Activated CD8-positive, alpha-beta T cell treated with anti-CD3 and anti-CD28 coated beads, Interleukin-2, amount 10 ng/mL, durations not matched to agents 7 days and 5 days (primary cell): ENCODE measurements at regions not wholly inside any gene's neighbourhood (a gene's known extent, or its start where the extent isn't known, plus 50 kb on each side); places are given as distances from the start of the nearest gene placed in this dataset.

Experiments
- ATAC-seq: fragments of 150-1000 bp; cut with Tn5 transposase; one replicate; pipeline ENCODE4 v1.10.0; 2021; ENCODE audit warnings: moderate library complexity
- CTCF ChIA-PET: fragments of 350-600 bp; sonication (Branson Sonifier 250); formaldehyde crosslinking; loops from one replicate; lab custom pipeline; 2021; ENCODE audit warnings: antibody characterized with exemption; lab: Charles Lee
- POLR2A ChIA-PET: fragments of 350-600 bp; sonication (Branson Sonifier 250); formaldehyde crosslinking; loops from one replicate; lab custom pipeline; 2021; ENCODE audit warnings: antibody characterized with exemption; lab: Charles Lee
- DNase-seq: peaks from one replicate; pipeline ENCODE4 v3.0.0-alpha.2; 2020
- H3K27ac Mint-ChIP-seq: one replicate; pipeline ENCODE4 v1.8.0; 2021; ENCODE audit warnings: mild to moderate bottlenecking, mixed read lengths
- H3K27me3 Mint-ChIP-seq: one replicate; pipeline ENCODE4 v1.8.0; 2021; ENCODE audit warnings: low read depth, mixed read lengths
- H3K36me3 Mint-ChIP-seq: one replicate; pipeline ENCODE4 v1.8.0; 2021; ENCODE audit warnings: low read depth, mixed read lengths
- H3K4me1 Mint-ChIP-seq: one replicate; pipeline ENCODE4 v1.8.0; 2021; ENCODE audit warnings: low read depth, mixed read lengths
- H3K4me3 Mint-ChIP-seq: one replicate; pipeline ENCODE4 v1.8.0; 2021; ENCODE audit warnings: mild to moderate bottlenecking, mixed read lengths
- H3K9me3 Mint-ChIP-seq: one replicate; pipeline ENCODE4 v1.8.0; 2022; ENCODE audit warnings: mixed read lengths; ENCODE audit not compliant: insufficient read depth

DNA sequence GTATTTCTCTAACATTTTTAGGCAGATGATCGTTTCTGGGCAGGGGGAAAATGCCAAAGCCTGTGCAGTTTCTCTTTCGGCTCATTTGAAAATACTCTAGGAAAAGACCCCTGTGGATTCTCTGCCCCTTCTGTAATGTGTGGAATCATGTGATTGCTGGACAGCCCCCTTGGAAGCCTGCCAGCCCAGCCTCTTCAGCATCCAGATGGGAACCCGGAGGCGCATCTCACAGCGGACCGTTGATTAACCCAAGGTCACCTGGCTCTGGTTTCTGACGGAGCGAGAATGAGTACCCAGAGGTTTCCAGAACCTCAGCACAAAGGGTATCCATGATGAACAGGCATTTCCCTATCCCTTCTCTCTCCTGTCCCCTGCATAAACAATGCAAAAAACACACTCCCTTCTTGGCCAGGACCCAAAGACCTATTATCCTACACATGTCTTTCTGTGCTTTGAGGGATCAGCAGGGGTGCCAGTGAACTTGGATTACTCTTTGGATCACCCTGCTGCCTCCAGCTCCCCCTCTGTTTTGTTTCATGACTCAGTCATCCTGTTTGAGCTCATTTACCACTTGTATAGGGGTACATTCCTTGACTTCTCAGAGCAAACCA is 957.1 kb upstream of the RBFOX1 start:
- ATAC-seq: no peak

DNA sequence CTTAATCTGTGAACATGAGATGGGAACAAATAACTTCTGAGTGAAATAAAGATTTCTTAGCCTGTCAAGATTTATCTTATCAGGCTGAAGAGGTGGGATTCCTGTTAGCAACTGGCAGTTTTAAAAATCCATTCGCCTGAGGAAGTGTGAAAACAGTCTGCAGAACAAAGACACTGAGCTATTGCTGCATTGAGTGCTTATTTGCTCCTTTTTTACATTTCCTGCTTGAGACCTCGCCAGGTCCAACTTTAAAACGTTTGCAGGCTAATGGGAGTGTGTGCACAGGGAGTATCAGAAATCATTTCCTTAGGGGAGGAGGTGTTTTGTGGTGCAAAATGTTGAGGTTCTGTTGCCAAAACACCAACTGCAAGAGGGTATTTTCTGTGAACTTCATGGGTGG is 957.8 kb upstream of the RBFOX1 start:
- Mint-ChIP-seq H3K9me3 (no peaks in the 10 kb centered on the region), H3K4me1 (no peaks in the 10 kb centered on the region), H3K27me3 (no peaks in the 10 kb centered on the region), H3K36me3 (no peaks in the 10 kb centered on the region), H3K4me3 (no peak overlapping the region), H3K27ac (no peak overlapping the region)
- ChIA-PET POLR2A (no interaction called here), CTCF (no interaction called here)
- ATAC-seq (no peak), DNase-seq (no peak)

More for the DNA sequence above, 957.1 kb upstream of the RBFOX1 start:
- DNase-seq: no peak
- Mint-ChIP-seq H3K4me1 (no peaks in the 10 kb centered on the region), H3K36me3 (no peaks in the 10 kb centered on the region), H3K27me3 (no peaks in the 10 kb centered on the region), H3K4me3 (no peak overlapping the region), H3K27ac (no peak overlapping the region), H3K9me3 (no peaks in the 10 kb centered on the region)
- ChIA-PET CTCF (no interaction called here), POLR2A (no interaction called here)

DNA sequence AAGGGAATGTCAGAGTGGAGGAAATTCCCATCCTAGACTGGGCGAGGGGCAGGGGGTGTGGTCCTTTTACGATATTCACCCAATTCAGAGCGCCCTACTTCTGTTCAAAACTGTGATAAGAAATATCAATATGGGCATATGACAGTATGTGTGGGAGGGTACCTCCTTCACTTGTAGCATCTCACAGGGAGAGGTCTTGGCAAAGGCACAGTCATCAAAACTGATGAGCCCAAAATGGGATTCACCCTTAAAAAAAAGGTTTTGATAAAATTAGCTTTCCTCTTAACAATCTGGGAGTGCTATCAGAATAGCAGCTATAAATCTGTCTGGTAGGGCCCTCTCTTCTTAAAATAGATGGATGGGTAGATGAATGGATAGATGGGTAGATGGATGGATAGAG is 967.8 kb upstream of the RBFOX1 start:
- ATAC-seq (no peak), DNase-seq (no peak)
- H3K4me3 Mint-ChIP-seq: no peak overlapping the region
- ChIA-PET CTCF (no interaction called here), POLR2A (no interaction called here)
- H3K4me1 Mint-ChIP-seq: no peaks in the 10 kb centered on the region
- peaks cover 9% of the 10 kb centered on the region for H3K9me3 Mint-ChIP-seq
- no peak overlapping the region for H3K27ac Mint-ChIP-seq
- H3K27me3 Mint-ChIP-seq: no peaks in the 10 kb centered on the region
- no peaks in the 10 kb centered on the region for H3K36me3 Mint-ChIP-seq

DNA sequence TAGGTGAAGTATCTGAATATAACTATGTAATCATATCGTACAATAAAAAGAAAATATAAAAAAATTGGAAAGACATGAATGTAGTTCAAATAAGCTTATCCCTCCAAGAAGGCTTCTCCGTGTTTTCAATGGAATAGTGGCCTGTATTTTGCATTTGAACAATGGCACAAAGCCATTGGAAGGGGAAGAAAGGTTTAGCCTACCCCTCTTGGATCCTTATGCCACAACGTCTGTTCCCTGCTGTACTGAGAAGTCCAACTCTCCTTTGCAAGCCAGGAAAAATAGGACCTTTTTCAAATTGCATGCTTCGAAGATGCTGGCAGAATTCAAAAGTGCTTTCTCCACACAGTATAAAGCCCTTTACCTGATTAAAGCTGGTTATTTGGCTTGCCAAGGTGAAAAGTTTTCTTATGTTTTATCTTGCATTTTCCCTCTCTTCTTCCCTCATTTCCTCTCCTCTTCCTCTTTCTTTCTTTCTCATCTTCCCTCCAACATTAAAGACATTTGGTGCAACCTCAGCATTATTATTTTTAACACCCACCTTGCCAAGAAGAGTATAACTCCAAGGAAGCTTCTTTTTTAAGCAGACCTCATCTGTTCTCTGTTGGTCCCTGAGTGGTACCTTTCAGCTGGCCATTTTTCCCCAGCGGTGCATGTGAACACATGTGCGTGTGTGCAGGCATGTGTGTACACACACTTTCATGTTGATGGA is 968.6 kb upstream of the RBFOX1 start:
- Mint-ChIP-seq H3K4me1 (no peaks in the 10 kb centered on the region), H3K4me3 (no peak overlapping the region), H3K27me3 (no peaks in the 10 kb centered on the region), H3K9me3 (peaks cover 5% of the 10 kb centered on the region), H3K36me3 (no peaks in the 10 kb centered on the region), H3K27ac (no peak overlapping the region)
- DNase-seq (no peak), ATAC-seq (no peak)
- ChIA-PET CTCF (no interaction called here), POLR2A (no interaction called here)

DNA sequence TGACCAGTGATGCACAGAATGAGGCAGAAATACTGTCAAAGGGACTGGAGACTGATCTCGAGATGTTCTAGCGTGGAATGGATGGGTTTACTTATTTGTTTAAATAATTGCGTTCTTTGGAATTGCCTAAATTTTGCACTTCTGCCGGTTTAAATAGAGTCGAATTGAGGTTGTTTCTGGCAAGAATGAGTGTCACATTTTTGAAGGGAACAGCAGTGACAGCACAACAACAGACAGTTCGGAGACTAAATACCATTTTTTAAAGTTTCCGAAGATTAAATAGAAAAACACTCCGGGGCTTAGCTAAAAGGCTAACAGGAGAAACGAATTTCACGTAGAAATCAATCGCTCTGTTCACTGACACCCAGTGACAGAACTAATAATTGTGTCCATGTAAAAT is 969.2 kb upstream of the RBFOX1 start:
- ATAC-seq (no peak), DNase-seq (no peak)
- ChIA-PET POLR2A (no interaction called here), CTCF (no interaction called here)
- H3K4me3 Mint-ChIP-seq: no peak overlapping the region
- H3K36me3 Mint-ChIP-seq: no peaks in the 10 kb centered on the region
- no peak overlapping the region for H3K27ac Mint-ChIP-seq
- H3K9me3 Mint-ChIP-seq: peaks cover 5% of the 10 kb centered on the region
- H3K27me3 Mint-ChIP-seq: no peaks in the 10 kb centered on the region
- no peaks in the 10 kb centered on the region for H3K4me1 Mint-ChIP-seq

DNA sequence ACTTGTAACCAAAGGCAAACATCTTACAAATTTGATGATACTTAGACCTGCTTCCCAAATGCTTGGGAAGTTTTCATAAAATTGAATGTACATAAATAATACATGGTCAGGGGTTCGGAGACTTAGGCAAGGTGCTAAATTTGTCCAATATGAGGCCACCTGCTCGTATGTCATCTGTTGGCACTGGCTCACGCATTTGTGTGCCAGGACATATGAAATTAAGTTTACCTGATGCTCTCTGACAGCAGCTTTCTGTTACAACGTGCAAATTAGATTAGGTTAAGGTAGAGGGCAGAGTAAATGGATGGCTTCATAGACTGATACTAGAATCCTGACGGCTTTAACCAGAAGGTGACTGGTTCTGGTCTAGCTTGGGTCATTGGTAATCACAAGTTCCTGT is 970.3 kb upstream of the RBFOX1 start:
- ChIA-PET CTCF (no interaction called here), POLR2A (no interaction called here)
- DNase-seq (no peak), ATAC-seq (no peak)
- Mint-ChIP-seq H3K9me3 (peaks cover 5% of the 10 kb centered on the region), H3K27me3 (no peaks in the 10 kb centered on the region), H3K4me1 (no peaks in the 10 kb centered on the region), H3K4me3 (no peak overlapping the region), H3K27ac (no peak overlapping the region), H3K36me3 (no peaks in the 10 kb centered on the region)

DNA sequence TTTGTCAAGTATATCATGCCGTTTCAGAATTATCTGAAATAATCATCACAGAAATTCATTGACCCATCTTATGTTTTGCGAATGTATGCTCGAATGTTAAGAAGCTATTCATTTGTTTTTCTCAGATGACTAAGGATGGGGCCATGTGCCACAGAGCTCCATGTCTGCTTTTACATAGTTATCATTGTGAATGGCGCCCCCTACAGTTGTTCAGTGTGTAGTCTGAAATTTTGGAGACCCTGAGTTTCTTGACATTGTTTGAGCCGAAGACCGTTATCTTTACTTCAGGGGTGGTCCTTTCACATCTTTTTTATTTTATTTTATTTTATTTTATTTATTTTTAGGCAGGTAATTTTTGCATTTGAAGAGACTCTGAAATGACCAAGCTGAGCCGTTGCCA is 972.0 kb upstream of the RBFOX1 start:
- Mint-ChIP-seq H3K4me1 (no peaks in the 10 kb centered on the region), H3K36me3 (no peaks in the 10 kb centered on the region), H3K27me3 (no peaks in the 10 kb centered on the region), H3K27ac (no peak overlapping the region), H3K9me3 (peaks cover 9% of the 10 kb centered on the region), H3K4me3 (no peak overlapping the region)
- no peak for DNase-seq
- ATAC-seq: no peak
- ChIA-PET POLR2A (no interaction called here), CTCF (no interaction called here)

DNA sequence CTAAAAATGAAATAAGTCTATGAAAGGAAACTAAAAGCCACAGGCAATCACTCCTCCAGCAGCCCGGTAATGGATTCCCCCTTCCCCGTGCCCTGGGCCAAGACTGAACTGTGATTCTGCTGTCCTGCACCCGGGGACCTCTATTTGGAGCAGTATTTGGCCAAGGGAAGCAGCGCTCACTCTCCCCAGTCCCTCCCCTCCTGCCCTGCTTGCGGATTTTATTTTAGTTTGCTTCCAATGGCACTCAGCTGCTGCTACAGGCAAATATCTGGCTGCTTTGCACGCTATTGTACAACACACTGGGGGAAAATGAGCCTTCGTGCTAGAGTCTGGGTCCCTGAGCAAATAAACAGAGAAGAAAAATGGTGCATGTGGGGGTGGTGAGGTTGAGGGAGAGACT is 975.7 kb upstream of the RBFOX1 start:
- Mint-ChIP-seq H3K27me3 (no peaks in the 10 kb centered on the region), H3K4me1 (no peaks in the 10 kb centered on the region), H3K4me3 (no peak overlapping the region), H3K36me3 (no peaks in the 10 kb centered on the region), H3K9me3 (peaks cover 14% of the 10 kb centered on the region), H3K27ac (no peak overlapping the region)
- CTCF ChIA-PET: no interaction called here
- POLR2A ChIA-PET: no interaction called here
- ATAC-seq (no peak), DNase-seq (no peak)

DNA sequence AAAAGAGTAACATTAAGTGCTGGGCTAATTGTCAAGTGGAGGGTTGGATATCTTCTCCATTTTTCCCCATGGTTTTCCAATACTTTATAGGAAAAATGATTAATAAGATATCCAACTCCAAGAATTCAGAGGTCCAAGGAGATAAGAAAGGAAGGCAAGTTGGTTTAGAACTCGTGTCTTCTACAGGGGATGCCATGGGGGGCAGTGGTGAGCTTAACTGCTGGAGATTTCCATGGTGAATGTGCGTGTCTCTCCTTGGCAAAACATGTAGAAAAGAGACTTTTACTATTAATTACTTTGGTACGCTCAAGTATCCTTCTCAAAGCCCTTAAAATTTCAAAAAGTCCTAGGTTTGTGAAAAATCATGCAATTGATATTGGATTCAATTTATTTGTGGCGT is 982.9 kb upstream of the RBFOX1 start:
- Mint-ChIP-seq H3K9me3 (peaks cover 10% of the 10 kb centered on the region), H3K27ac (no peak overlapping the region), H3K36me3 (no peaks in the 10 kb centered on the region), H3K4me3 (no peak overlapping the region), H3K4me1 (no peaks in the 10 kb centered on the region), H3K27me3 (no peaks in the 10 kb centered on the region)
- DNase-seq (no peak), ATAC-seq (no peak)
- ChIA-PET CTCF (no interaction called here), POLR2A (no interaction called here)

DNA sequence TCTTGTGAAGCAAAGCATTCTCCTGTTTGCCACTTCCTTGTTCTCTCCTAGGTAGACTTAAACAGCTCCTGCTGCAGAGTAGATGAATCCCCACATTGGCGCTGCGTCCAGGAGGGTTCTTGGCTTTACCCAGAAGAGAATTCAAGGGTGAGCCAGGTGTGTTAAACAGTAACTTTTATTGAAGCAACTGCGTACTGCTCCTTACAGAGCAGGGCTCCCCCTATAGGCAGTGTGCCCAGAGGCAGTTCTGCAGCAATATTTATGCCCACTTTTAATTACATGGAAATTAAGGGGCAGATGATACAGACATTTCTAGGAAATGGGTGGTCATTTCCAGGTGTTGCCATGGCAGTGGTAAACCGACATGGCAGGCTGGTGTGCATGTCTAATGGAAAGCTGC is 987.6 kb upstream of the RBFOX1 start:
- no peaks in the 10 kb centered on the region for H3K4me1 Mint-ChIP-seq
- H3K27me3 Mint-ChIP-seq: no peaks in the 10 kb centered on the region
- no peak for DNase-seq
- H3K9me3 Mint-ChIP-seq: peaks cover 7% of the 10 kb centered on the region
- ATAC-seq: no peak
- no peak overlapping the region for H3K4me3 Mint-ChIP-seq
- no peaks in the 10 kb centered on the region for H3K36me3 Mint-ChIP-seq
- ChIA-PET CTCF (no interaction called here), POLR2A (no interaction called here)
- H3K27ac Mint-ChIP-seq: no peak overlapping the region

DNA sequence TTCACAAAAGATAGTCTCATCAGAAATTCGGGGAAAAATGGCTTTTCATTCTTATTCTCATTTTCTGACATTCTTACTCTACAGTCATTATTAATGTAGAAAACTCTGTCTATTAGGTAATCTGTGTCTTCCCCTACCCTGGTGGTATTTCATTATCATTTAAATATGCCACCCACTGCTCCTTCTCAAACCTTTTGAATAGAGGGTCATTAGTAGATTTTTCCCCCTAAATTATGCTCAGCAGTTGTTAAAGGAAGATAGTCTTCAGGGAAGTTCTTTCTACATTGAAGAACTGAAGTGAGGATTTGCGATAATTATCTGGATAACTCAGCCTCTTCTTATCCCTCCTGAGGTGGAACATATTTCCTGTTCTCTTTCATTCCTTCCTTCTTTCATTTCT is 989.5 kb upstream of the RBFOX1 start:
- CTCF ChIA-PET: no interaction called here
- no peak overlapping the region for H3K27ac Mint-ChIP-seq
- POLR2A ChIA-PET: no interaction called here
- ATAC-seq: no peak
- H3K4me1 Mint-ChIP-seq: no peaks in the 10 kb centered on the region
- H3K27me3 Mint-ChIP-seq: no peaks in the 10 kb centered on the region
- H3K4me3 Mint-ChIP-seq: no peak overlapping the region
- H3K36me3 Mint-ChIP-seq: no peaks in the 10 kb centered on the region
- no peak for DNase-seq
- H3K9me3 Mint-ChIP-seq: peaks cover 7% of the 10 kb centered on the region

DNA sequence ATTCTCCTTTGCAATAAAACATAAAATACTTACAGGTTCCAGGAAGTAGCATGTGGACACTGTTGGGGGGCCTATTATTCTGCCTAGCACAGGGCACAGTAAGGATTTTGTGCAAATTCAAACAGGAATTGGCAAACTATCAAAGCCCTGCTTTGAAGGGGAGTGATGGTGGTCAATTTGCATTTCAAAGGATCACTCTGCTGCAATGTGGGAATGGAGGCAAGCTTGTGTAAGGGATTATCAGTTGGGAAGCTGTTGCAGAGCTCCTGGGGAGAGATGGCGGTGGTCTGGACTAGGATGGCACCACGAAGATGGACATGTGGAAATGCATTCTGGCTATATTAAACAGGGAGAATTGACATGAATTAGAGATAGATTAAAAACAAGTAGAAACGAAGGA is 990.7 kb upstream of the RBFOX1 start:
- no peak overlapping the region for H3K4me3 Mint-ChIP-seq
- ChIA-PET POLR2A (no interaction called here), CTCF (no interaction called here)
- H3K27me3 Mint-ChIP-seq: no peaks in the 10 kb centered on the region
- no peak overlapping the region for H3K27ac Mint-ChIP-seq
- H3K9me3 Mint-ChIP-seq: peaks cover 7% of the 10 kb centered on the region
- DNase-seq (no peak), ATAC-seq (no peak)
- H3K4me1 Mint-ChIP-seq: no peaks in the 10 kb centered on the region
- no peaks in the 10 kb centered on the region for H3K36me3 Mint-ChIP-seq

DNA sequence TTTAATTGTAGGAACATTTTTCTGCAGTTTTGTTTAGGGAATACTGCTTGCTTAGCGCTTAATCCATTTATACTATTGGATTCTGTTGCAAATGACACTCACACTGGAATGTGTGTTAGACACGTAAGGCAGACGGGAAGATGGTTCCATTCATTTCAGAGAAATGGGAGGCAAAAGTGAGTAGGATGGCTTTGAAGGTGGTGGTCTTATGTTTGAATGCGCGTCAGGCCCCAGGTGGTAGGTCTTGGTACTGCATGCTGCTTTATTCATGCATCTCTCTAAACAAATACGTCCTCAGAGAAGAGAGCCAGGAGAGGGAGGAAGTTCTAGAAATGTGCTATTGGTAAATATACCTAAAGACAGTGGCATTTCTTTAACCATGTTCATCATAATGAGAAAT is 997.6 kb upstream of the RBFOX1 start:
- H3K9me3 Mint-ChIP-seq: no peaks in the 10 kb centered on the region
- H3K36me3 Mint-ChIP-seq: no peaks in the 10 kb centered on the region
- ATAC-seq (no peak), DNase-seq (no peak)
- no peak overlapping the region for H3K4me3 Mint-ChIP-seq
- H3K27me3 Mint-ChIP-seq: no peaks in the 10 kb centered on the region
- ChIA-PET CTCF (no interaction called here), POLR2A (no interaction called here)
- H3K4me1 Mint-ChIP-seq: no peaks in the 10 kb centered on the region
- no peak overlapping the region for H3K27ac Mint-ChIP-seq
